ENCODE measurements at regions not wholly inside any gene's neighbourhood (a gene's known extent, or its start where the extent isn't known, plus 50 kb on each side); places are given as distances from the start of the nearest gene placed in this dataset.

- H4K5ac ChIP-seq (ENCODE audit: low read depth, low read length): no peak overlapping the region
- no peaks in the 10 kb centered on the region for H3K27me3 ChIP-seq (ENCODE audit: control insufficient read depth, insufficient read depth, low read length)
- dilution Hi-C loops (cut with HindIII; ENCODE audit: low sequenced_read_pairs, unreplicated experiment) (no loop called here), in situ Hi-C loops (cut with MboI; ENCODE audit: low sequenced_read_pairs) (no loop called here), intact Hi-C loops (cut with micrococcal nuclease) (no loop called here)
- no peak overlapping the region for H2BK5ac ChIP-seq (ENCODE audit: low read depth, low read length, poor library complexity, severe bottlenecking)
- DNase-seq: no peak
- H3K4me1 ChIP-seq (ENCODE audit: control insufficient read depth, insufficient read depth, low read length): no peaks in the 10 kb centered on the region
- ATAC-seq (ENCODE audit: low read depth): no peak
- no peaks in the 10 kb centered on the region for H3K9me1 ChIP-seq (ENCODE audit: insufficient read depth, low read length)
- H2BK20ac ChIP-seq (ENCODE audit: low read depth, low read length): no peak overlapping the region
- no peak overlapping the region for H3K27ac ChIP-seq (ENCODE audit: insufficient read depth, low read length)
- no peak overlapping the region for H3K23ac ChIP-seq (ENCODE audit: low read depth, low read length)
- no peak overlapping the region for H2AK9ac ChIP-seq (replicated peaks; ENCODE audit: low read depth, low read length, poor library complexity)
- H3K18ac ChIP-seq (ENCODE audit: low read depth, low read length): no peak overlapping the region
- H2AK5ac ChIP-seq (ENCODE audit: low read depth, low read length): no peak overlapping the region
- H2AFZ ChIP-seq (replicated peaks; ENCODE audit: low read length, poor library complexity): no peak overlapping the region
- no peak overlapping the region for H4K91ac ChIP-seq (ENCODE audit: insufficient read depth, low read depth, low read length)
- H3K14ac ChIP-seq (replicated peaks; ENCODE audit: low read depth, low read length): no peak overlapping the region
- no peak overlapping the region for H3K4ac ChIP-seq (ENCODE audit: low read depth, low read length)
- no peak overlapping the region for H3K9ac ChIP-seq (ENCODE audit: low read depth, low read length)
- H4K20me1 ChIP-seq (ENCODE audit: insufficient read depth, low read length): no peaks in the 10 kb centered on the region
- H2BK15ac ChIP-seq (ENCODE audit: low read depth, low read length): no peak overlapping the region
- H3K4me2 ChIP-seq (ENCODE audit: low read depth, low read length): no peak overlapping the region
- POLR2A ChIA-PET (ENCODE audit: unreplicated experiment): no interaction called here
- TF ChIP-seq RFX5 (IDR thresholded peaks at IDR 0.05; ENCODE audit: low read depth, low read length) (no peak), USF2 (IDR thresholded peaks at IDR 0.05; ENCODE audit: low read depth, low read length) (no peak), RAD21 (IDR thresholded peaks at IDR 0.05; ENCODE audit: low read length) (no peak), POLR2A (IDR thresholded peaks at IDR 0.05; ENCODE audit: low read depth, low read length) (no peak), ELK1 (IDR thresholded peaks at IDR 0.05; ENCODE audit: borderline replicate concordance, low read depth, low read length) (no peak), MAFK (IDR thresholded peaks at IDR 0.05; ENCODE audit: low read depth, low read length) (no peak), FOS (IDR thresholded peaks at IDR 0.05; ENCODE audit: low read depth, low read length) (no peak), RCOR1 (IDR thresholded peaks at IDR 0.05; ENCODE audit: insufficient replicate concordance, low read length) (no peak), MAZ (IDR thresholded peaks at IDR 0.05; ENCODE audit: borderline replicate concordance, low read depth, low read length) (no peak), BHLHE40 (IDR thresholded peaks at IDR 0.05; ENCODE audit: low read depth, low read length) (no peak), CHD1 (IDR thresholded peaks at IDR 0.05; ENCODE audit: low read depth, low read length) (no peak), CTCF (conservative IDR thresholded peaks at IDR 0.05; ENCODE audit: low read depth, low read length) (no peak), MXI1 (IDR thresholded peaks at IDR 0.05; ENCODE audit: borderline replicate concordance, low read depth, low read length) (no peak)
- no TSS peak for BruUV-seq (replicated peaks)
- no peak overlapping the region for H3K56ac ChIP-seq (ENCODE audit: extremely low read depth, insufficient read depth, low read length)
- H3K9me3 ChIP-seq (ENCODE audit: control insufficient read depth, insufficient read depth, low read length): no peaks in the 10 kb centered on the region
- H3K36me3 ChIP-seq (ENCODE audit: control insufficient read depth, insufficient read depth, low read length): no peaks in the 10 kb centered on the region
- H3K79me1 ChIP-seq (ENCODE audit: low read depth in 1 of 2, low read length in 2 of 2): no peaks in the 10 kb centered on the region
- H3K4me3 ChIP-seq (ENCODE audit: insufficient read depth, low read depth, low read length): no peak overlapping the region
- H4K8ac ChIP-seq (ENCODE audit: low read depth in 2 of 2, low read length in 2 of 2): no peak overlapping the region
- H2BK120ac ChIP-seq (ENCODE audit: low read depth, low read length): no peak overlapping the region
- CTCF ChIA-PET: no interaction called here
Observed at GRCh38 chr2:187194049-187194448, 254.0 kb downstream of the CALCRL start.
